ENCODE measurements at regions not wholly inside any gene's neighbourhood (a gene's known extent, or its start where the extent isn't known, plus 50 kb on each side); places are given as distances from the start of the nearest gene placed in this dataset.

DNA sequence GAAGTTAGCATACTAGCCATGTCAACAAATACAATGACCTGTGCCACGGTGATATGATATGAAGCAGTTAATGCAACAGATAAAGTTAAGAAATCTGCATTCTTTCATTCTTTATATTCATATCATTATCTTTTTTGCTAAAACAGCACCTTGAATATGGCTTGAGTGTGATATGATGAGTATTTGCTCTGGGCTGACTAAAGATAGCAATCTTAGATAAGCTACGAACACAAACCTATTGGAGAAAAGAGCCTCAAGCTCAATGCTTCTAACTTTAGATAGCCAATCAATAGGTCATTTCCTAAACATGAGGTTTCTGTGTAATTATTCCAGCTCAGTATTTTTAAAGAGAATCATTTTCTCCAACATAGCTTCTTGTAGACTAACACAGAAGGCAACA, 61.7 kb downstream of the NR2F1 start:
- H3K79me2 ChIP-seq (ENCODE audit: control insufficient read depth, insufficient read depth, low read length) = no peaks in the 10 kb centered on the region

More for the DNA sequence above, 61.7 kb downstream of the NR2F1 start:
- Histone ChIP-seq H3K9me3 (ENCODE audit: control extremely low read depth in 1 of 3, control insufficient read depth in 2 of 3, insufficient read depth in 1 of 3, low read length in 2 of 3) (no peaks in the 10 kb centered on the region), H3K9ac (ENCODE audit: low read length) (no peak overlapping the region), H3K4me2 (replicated peaks; ENCODE audit: low read depth, low read length, poor library complexity, severe bottlenecking) (no peak overlapping the region), H3K36me3 (replicated peaks in 1 of 2; ENCODE audit: control extremely low read depth in 1 of 2, control insufficient read depth in 1 of 2, extremely low read depth in 1 of 2, insufficient read depth in 2 of 2, low read length in 1 of 2) (no peaks in the 10 kb centered on the region), H3K4me1 (ENCODE audit: control insufficient read depth in 2 of 2, insufficient read depth in 2 of 2, low read length in 2 of 2) (no peaks in the 10 kb centered on the region), H2AFZ (ENCODE audit: insufficient read depth, low read depth, low read length, poor library complexity, severe bottlenecking) (no peak overlapping the region), H3K27me3 (replicated peaks in 1 of 4; ENCODE audit: control extremely low read depth in 1 of 4, control insufficient read depth in 3 of 4, insufficient read depth in 4 of 4, low read length in 3 of 4) (no peaks in the 10 kb centered on the region), H3K4me3 (ENCODE audit: control extremely low read depth in 1 of 5, extremely low read depth in 1 of 5, insufficient read depth in 1 of 5, low read depth in 2 of 5, low read length in 4 of 5) (no peak overlapping the region), H4K20me1 (ENCODE audit: control insufficient read depth, insufficient read depth, low read length, poor library complexity, severe bottlenecking) (no peaks in the 10 kb centered on the region), H3K27ac (ENCODE audit: low read length in 2 of 2) (no peak overlapping the region)
- ChIA-PET POLR2A (no interaction called here), CTCF (no interaction called here)
- WGBS (ENCODE audit: insufficient coverage) = no CpG with 5 or more reads among the region's 2 CpGs
- Mint-ChIP-seq H3K4me1 (peaks cover 2% of the 10 kb centered on the region), H3K27me3 (no peaks in the 10 kb centered on the region), H3K27ac (no peak overlapping the region), H3K9me3 (ENCODE audit: insufficient read depth) (no peaks in the 10 kb centered on the region), H3K4me3 (no peak overlapping the region)
- ATAC-seq (ENCODE audit: low read depth) (no peak), DNase-seq (no peak)
- no peak for TF ChIP-seq EZH2 (IDR thresholded peaks at IDR 0.05; ENCODE audit: borderline replicate concordance, insufficient read depth, low read depth, low read length, poor library complexity, severe bottlenecking)
- TF ChIP-seq, protein P1, sequence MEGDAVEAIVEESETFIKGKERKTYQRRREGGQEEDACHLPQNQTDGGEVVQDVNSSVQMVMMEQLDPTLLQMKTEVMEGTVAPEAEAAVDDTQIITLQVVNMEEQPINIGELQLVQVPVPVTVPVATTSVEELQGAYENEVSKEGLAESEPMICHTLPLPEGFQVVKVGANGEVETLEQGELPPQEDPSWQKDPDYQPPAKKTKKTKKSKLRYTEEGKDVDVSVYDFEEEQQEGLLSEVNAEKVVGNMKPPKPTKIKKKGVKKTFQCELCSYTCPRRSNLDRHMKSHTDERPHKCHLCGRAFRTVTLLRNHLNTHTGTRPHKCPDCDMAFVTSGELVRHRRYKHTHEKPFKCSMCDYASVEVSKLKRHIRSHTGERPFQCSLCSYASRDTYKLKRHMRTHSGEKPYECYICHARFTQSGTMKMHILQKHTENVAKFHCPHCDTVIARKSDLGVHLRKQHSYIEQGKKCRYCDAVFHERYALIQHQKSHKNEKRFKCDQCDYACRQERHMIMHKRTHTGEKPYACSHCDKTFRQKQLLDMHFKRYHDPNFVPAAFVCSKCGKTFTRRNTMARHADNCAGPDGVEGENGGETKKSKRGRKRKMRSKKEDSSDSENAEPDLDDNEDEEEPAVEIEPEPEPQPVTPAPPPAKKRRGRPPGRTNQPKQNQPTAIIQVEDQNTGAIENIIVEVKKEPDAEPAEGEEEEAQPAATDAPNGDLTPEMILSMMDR (IDR thresholded peaks at IDR 0.05) = no peak
- intact Hi-C loops (cut with micrococcal nuclease) = no loop called here

Data from B cell (primary cell).